Thoracic aorta (tissue), 2 donors: ENCODE measurements at regions not wholly inside any gene's neighbourhood (a gene's known extent, or its start where the extent isn't known, plus 50 kb on each side); places are given as distances from the start of the nearest gene placed in this dataset.

Experiments used
- ATAC-seq: fragments of 150-250 bp; one replicate; pipeline ENCODE4 v1.8.0; 2017; ENCODE audit warnings: low read depth; ENCODE audit not compliant: insufficient number of reproducible peaks, low FRiP score
- DNase-seq: peaks from one replicate; pipeline ENCODE4 v3.0.0-alpha.2; 2020; ENCODE audit warnings: low spot score
- H3K27ac ChIP-seq, 2 donors: fragments of 200-600 bp; sonication (generic); 1 replicate in 1 of 2; 2 replicates in 1 of 2; pipeline ENCODE4 v1.5.1; 2016; ENCODE audit warnings: mild to moderate bottlenecking in 2 of 2, moderate library complexity in 2 of 2
- H3K27me3 ChIP-seq: fragments of 200-600 bp; sonication (generic); replicated peaks from 2 replicates; pipeline ENCODE4 v1.6.0; 2016; ENCODE audit warnings: mild to moderate bottlenecking; ENCODE audit not compliant: insufficient read depth
- H3K36me3 ChIP-seq: fragments of 200-600 bp; sonication (generic); one replicate; pipeline ENCODE4 v1.5.1; 2016
- H3K4me1 ChIP-seq, 2 donors: fragments of 200-600 bp; sonication (generic); 1 replicate in 1 of 2; 2 replicates in 1 of 2; pipeline versions ENCODE4 v1.5.1 to v1.6.0; 2016; ENCODE audit warnings: low read depth in 2 of 2, mild to moderate bottlenecking in 1 of 2; ENCODE audit not compliant: control insufficient read depth in 1 of 2
- H3K4me3 ChIP-seq: fragments of 200-600 bp; sonication (generic); 2 replicates; pipeline ENCODE4 v1.5.1; 2016; ENCODE audit warnings: mild to moderate bottlenecking
- H3K9me3 ChIP-seq: fragments of 200-600 bp; sonication (generic); 2 replicates; pipeline ENCODE4 v1.5.1; 2016
- TF ChIP-seq, protein P1 (sequence below): fragments of 200-600 bp; sonication (generic); IDR thresholded peaks from one replicate; pipeline ENCODE4 v1.5.1; 2019; ENCODE audit warnings: antibody characterized with exemption

DNA sequence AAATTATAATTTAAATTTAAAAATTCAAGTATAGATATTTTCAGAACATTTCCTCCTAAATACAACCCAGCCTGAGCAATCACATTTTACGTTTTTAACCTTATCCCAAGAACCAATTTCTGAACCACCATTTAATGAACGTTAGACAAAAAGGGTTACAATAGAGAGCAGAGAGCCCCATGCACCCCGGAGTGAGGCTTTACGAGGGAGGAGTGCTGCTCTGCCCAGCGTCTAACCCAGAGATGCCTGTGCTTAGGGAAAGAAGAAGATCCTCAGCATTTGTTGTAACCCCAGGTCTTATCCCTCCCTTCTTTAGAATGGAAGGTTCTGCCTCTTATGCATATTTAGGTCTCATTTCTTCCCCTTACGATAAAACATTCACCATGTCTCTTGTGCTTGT is 169.1 kb downstream of the ICE1 start:
- Histone ChIP-seq H3K36me3 (no peaks in the 10 kb centered on the region), H3K4me1 (peaks cover 18 to 26% of the 10 kb centered on the region in 2 donors), H3K9me3 (no peaks in the 10 kb centered on the region), H3K27ac (no peak overlapping the region), H3K27me3 (no peaks in the 10 kb centered on the region), H3K4me3 (no peak overlapping the region)
- no peak for ATAC-seq
- TF ChIP-seq, protein P1, sequence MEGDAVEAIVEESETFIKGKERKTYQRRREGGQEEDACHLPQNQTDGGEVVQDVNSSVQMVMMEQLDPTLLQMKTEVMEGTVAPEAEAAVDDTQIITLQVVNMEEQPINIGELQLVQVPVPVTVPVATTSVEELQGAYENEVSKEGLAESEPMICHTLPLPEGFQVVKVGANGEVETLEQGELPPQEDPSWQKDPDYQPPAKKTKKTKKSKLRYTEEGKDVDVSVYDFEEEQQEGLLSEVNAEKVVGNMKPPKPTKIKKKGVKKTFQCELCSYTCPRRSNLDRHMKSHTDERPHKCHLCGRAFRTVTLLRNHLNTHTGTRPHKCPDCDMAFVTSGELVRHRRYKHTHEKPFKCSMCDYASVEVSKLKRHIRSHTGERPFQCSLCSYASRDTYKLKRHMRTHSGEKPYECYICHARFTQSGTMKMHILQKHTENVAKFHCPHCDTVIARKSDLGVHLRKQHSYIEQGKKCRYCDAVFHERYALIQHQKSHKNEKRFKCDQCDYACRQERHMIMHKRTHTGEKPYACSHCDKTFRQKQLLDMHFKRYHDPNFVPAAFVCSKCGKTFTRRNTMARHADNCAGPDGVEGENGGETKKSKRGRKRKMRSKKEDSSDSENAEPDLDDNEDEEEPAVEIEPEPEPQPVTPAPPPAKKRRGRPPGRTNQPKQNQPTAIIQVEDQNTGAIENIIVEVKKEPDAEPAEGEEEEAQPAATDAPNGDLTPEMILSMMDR, result no peak
- DNase-seq, result no peak

DNA sequence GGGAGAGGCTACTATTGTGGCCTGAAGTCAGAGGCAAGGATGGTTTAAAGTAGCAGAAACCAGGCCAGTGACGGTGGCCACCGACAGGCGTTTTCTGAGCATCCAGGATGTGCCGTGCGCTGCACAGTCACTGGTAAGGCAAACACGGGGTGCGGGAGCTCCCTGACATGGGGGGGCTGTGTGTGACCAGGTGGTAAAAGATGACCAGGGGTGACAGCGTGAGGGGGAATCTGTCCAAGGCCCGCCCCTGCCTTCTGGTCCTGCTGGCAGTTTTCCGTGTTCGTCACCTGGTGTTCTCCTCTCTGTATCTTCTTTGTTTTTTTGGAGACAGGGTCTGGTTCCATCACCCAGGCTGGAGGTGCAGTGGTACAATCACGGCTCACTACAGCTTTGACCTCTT is 167.4 kb downstream of the ICE1 start:
- DNase-seq, result no peak
- TF ChIP-seq, protein P1, result no peak
- no peaks in the 10 kb centered on the region for H3K9me3 ChIP-seq
- no peaks in the 10 kb centered on the region for H3K36me3 ChIP-seq
- H3K27me3 ChIP-seq, result no peaks in the 10 kb centered on the region
- H3K4me3 ChIP-seq, result no peak overlapping the region
- no peak for ATAC-seq
- peaks cover 18 to 26% of the 10 kb centered on the region in 2 donors for H3K4me1 ChIP-seq
- H3K27ac ChIP-seq, result no peak overlapping the region

- ATAC-seq (no peak), DNase-seq (no peak)
- TF ChIP-seq, protein P1, result no peak
Observed at GRCh38 chr5:5588887-5589826, 166.7 kb downstream of the ICE1 start.

GRCh38 chr5:5588386-5588785 is 165.9 kb downstream of the ICE1 start:
- H3K9me3 ChIP-seq, result no peaks in the 10 kb centered on the region

More at GRCh38 chr5:5588887-5589826, 166.7 kb downstream of the ICE1 start:
- Histone ChIP-seq H3K4me3 (no peak overlapping the region), H3K36me3 (no peaks in the 10 kb centered on the region), H3K27me3 (no peaks in the 10 kb centered on the region), H3K9me3 (no peaks in the 10 kb centered on the region), H3K4me1 (peaks cover 18 to 26% of the 10 kb centered on the region in 2 donors), H3K27ac (no peak overlapping the region)

GRCh38 chr5:5587474-5587873 is 165.0 kb downstream of the ICE1 start:
- Histone ChIP-seq H3K4me1 (peaks cover 4 to 9% of the 10 kb centered on the region in 2 donors), H3K36me3 (no peaks in the 10 kb centered on the region), H3K9me3 (no peaks in the 10 kb centered on the region), H3K27ac (no peak overlapping the region), H3K27me3 (no peaks in the 10 kb centered on the region), H3K4me3 (no peak overlapping the region)
- TF ChIP-seq, protein P1, result no peak
- DNase-seq (no peak), ATAC-seq (no peak)

More at GRCh38 chr5:5588386-5588785, 165.9 kb downstream of the ICE1 start:
- Histone ChIP-seq H3K27ac (no peak overlapping the region), H3K4me3 (no peak overlapping the region), H3K36me3 (no peaks in the 10 kb centered on the region), H3K4me1 (peaks cover 12 to 18% of the 10 kb centered on the region in 2 donors), H3K27me3 (no peaks in the 10 kb centered on the region)
- TF ChIP-seq, protein P1, result no peak
- ATAC-seq (no peak), DNase-seq (no peak)
